Chondrocyte (in vitro differentiated cells): ENCODE measurements at regions not wholly inside any gene's neighbourhood (a gene's known extent, or its start where the extent isn't known, plus 50 kb on each side); places are given as distances from the start of the nearest gene placed in this dataset.
A peak's percentile ranks its signal among the peaks of the same experiment; 100 is the strongest.

Source experiments
- DNase-seq: peaks from one replicate; pipeline ENCODE4 v3.0.0; 2021; ENCODE audit warnings: mixed read lengths, low spot score
- H3K27ac Mint-ChIP-seq: one replicate; pipeline ENCODE4 v1.8.0; 2021; ENCODE audit warnings: mild to moderate bottlenecking, moderate library complexity, mixed read lengths; ENCODE audit not compliant: unreplicated experiment
- H3K27me3 Mint-ChIP-seq: 2 replicates; pipeline ENCODE4 v1.8.0; 2021; ENCODE audit warnings: low read depth, mixed read lengths
- H3K36me3 Mint-ChIP-seq: 2 replicates; pipeline ENCODE4 v1.8.0; 2021; ENCODE audit warnings: low read depth, mixed read lengths
- H3K4me1 Mint-ChIP-seq: 2 replicates; pipeline ENCODE4 v1.8.0; 2021; ENCODE audit warnings: low read depth, mild to moderate bottlenecking, mixed read lengths
- H3K4me3 Mint-ChIP-seq: one replicate; pipeline ENCODE4 v1.8.0; 2021; ENCODE audit warnings: mild to moderate bottlenecking, moderate library complexity, mixed read lengths; ENCODE audit not compliant: unreplicated experiment
- H3K9me3 Mint-ChIP-seq: 2 replicates; pipeline ENCODE4 v1.8.0; 2021; ENCODE audit warnings: low read depth, mixed read lengths
- CTCF ChIP-seq: fragments of 200-600 bp; sonication (generic); IDR thresholded peaks from 2 replicates; pipeline ENCODE4 v1.5.0; 2021; ENCODE audit warnings: antibody characterized with exemption, mild to moderate bottlenecking, moderate library complexity

GRCh38 chr3:109731639-109732473, 394.5 kb upstream of the DPPA4 start:
- no peak overlapping the region for H3K27ac Mint-ChIP-seq
- H3K36me3 Mint-ChIP-seq, result no peaks in the 10 kb centered on the region
- TF ChIP-seq CTCF, result peak; percentile 99
- H3K9me3 Mint-ChIP-seq, result peaks cover 2% of the 10 kb centered on the region
- H3K4me3 Mint-ChIP-seq, result no peak overlapping the region
- peaks cover 19% of the 10 kb centered on the region for H3K4me1 Mint-ChIP-seq
- no peaks in the 10 kb centered on the region for H3K27me3 Mint-ChIP-seq
- no peak for DNase-seq

GRCh38 chr3:109743981-109744380, 406.6 kb upstream of the DPPA4 start:
- Mint-ChIP-seq H3K36me3 (no peaks in the 10 kb centered on the region), H3K4me3 (no peak overlapping the region), H3K4me1 (peaks cover 3% of the 10 kb centered on the region), H3K27me3 (peaks cover 2% of the 10 kb centered on the region), H3K9me3 (peaks cover 7% of the 10 kb centered on the region), H3K27ac (no peak overlapping the region)
- DNase-seq, result no peak
- TF ChIP-seq CTCF, result no peak

- no peak overlapping the region for H3K27ac Mint-ChIP-seq
- TF ChIP-seq CTCF, result no peak
- H3K4me3 Mint-ChIP-seq, result no peak overlapping the region
- peaks cover 17% of the 10 kb centered on the region for H3K9me3 Mint-ChIP-seq
- H3K36me3 Mint-ChIP-seq, result peaks cover 3% of the 10 kb centered on the region
- DNase-seq, result no peak
- H3K27me3 Mint-ChIP-seq, result no peaks in the 10 kb centered on the region
- H3K4me1 Mint-ChIP-seq, result no peaks in the 10 kb centered on the region
Measured at GRCh38 chr3:109772520-109772919, 435.2 kb upstream of the DPPA4 start.

- no peak for TF ChIP-seq CTCF
- H3K36me3 Mint-ChIP-seq, result peaks cover 6% of the 10 kb centered on the region
- no peaks in the 10 kb centered on the region for H3K4me1 Mint-ChIP-seq
- DNase-seq, result no peak
- no peaks in the 10 kb centered on the region for H3K27me3 Mint-ChIP-seq
- peaks cover 25% of the 10 kb centered on the region for H3K9me3 Mint-ChIP-seq
- no peak overlapping the region for H3K27ac Mint-ChIP-seq
- no peak overlapping the region for H3K4me3 Mint-ChIP-seq
Measured at GRCh38 chr3:109774108-109774507, 436.8 kb upstream of the DPPA4 start.

- no peak for TF ChIP-seq CTCF
- Mint-ChIP-seq H3K4me1 (no peaks in the 10 kb centered on the region), H3K27me3 (peaks cover 2% of the 10 kb centered on the region), H3K9me3 (peaks cover 10% of the 10 kb centered on the region), H3K36me3 (peaks cover 5% of the 10 kb centered on the region), H3K27ac (no peak overlapping the region), H3K4me3 (no peak overlapping the region)
- DNase-seq, result no peak
Measured at GRCh38 chr3:109784285-109784684, 446.9 kb upstream of the DPPA4 start.
